Activated naive CD8-positive, alpha-beta T cell (primary cell): ENCODE measurements at regions not wholly inside any gene's neighbourhood (a gene's known extent, or its start where the extent isn't known, plus 50 kb on each side); places are given as distances from the start of the nearest gene placed in this dataset.

Source experiments
- H3K27ac Mint-ChIP-seq: one replicate; pipeline ENCODE4 v1.8.0; 2021; ENCODE audit warnings: mixed read lengths
- H3K27me3 Mint-ChIP-seq: one replicate; pipeline ENCODE4 v1.8.0; 2021; ENCODE audit warnings: mixed read lengths
- H3K36me3 Mint-ChIP-seq: one replicate; pipeline ENCODE4 v1.8.0; 2021; ENCODE audit warnings: mixed read lengths
- H3K4me1 Mint-ChIP-seq: one replicate; pipeline ENCODE4 v1.8.0; 2021; ENCODE audit warnings: low read depth, mixed read lengths
- H3K4me3 Mint-ChIP-seq: one replicate; pipeline ENCODE4 v1.8.0; 2021; ENCODE audit warnings: mild to moderate bottlenecking, mixed read lengths
- H3K9me3 Mint-ChIP-seq: one replicate; pipeline ENCODE4 v1.8.0; 2021; ENCODE audit warnings: low read depth, mixed read lengths

- no peaks in the 10 kb centered on the region for H3K36me3 Mint-ChIP-seq
- H3K27ac Mint-ChIP-seq = no peak overlapping the region
- no peak overlapping the region for H3K4me3 Mint-ChIP-seq
- no peaks in the 10 kb centered on the region for H3K4me1 Mint-ChIP-seq
- H3K27me3 Mint-ChIP-seq = no peaks in the 10 kb centered on the region
- H3K9me3 Mint-ChIP-seq = no peaks in the 10 kb centered on the region
These were observed 186.2 kb upstream of the TBC1D5 start for GRCh38 chr3:17928502-17929145.

GRCh38 chr3:17927036-17927435, 184.6 kb upstream of the TBC1D5 start:
- Mint-ChIP-seq H3K4me3 (no peak overlapping the region), H3K27ac (no peak overlapping the region), H3K4me1 (no peaks in the 10 kb centered on the region), H3K36me3 (no peaks in the 10 kb centered on the region), H3K27me3 (no peaks in the 10 kb centered on the region), H3K9me3 (no peaks in the 10 kb centered on the region)

GRCh38 chr3:17915341-17915740, 172.9 kb upstream of the TBC1D5 start:
- H3K4me3 Mint-ChIP-seq = no peak overlapping the region
- peaks cover 8% of the 10 kb centered on the region for H3K27me3 Mint-ChIP-seq
- no peaks in the 10 kb centered on the region for H3K4me1 Mint-ChIP-seq
- H3K9me3 Mint-ChIP-seq = no peaks in the 10 kb centered on the region
- H3K36me3 Mint-ChIP-seq = peaks cover 2% of the 10 kb centered on the region
- no peak overlapping the region for H3K27ac Mint-ChIP-seq

GRCh38 chr3:17913359-17913758, 170.9 kb upstream of the TBC1D5 start:
- Mint-ChIP-seq H3K4me1 (no peaks in the 10 kb centered on the region), H3K27ac (no peak overlapping the region), H3K4me3 (no peak overlapping the region), H3K9me3 (no peaks in the 10 kb centered on the region), H3K27me3 (peaks cover 6% of the 10 kb centered on the region), H3K36me3 (no peaks in the 10 kb centered on the region)

- H3K4me3 Mint-ChIP-seq = no peak overlapping the region
- no peaks in the 10 kb centered on the region for H3K36me3 Mint-ChIP-seq
These were observed 169.7 kb upstream of the TBC1D5 start for GRCh38 chr3:17911986-17912760.

GRCh38 chr3:17910922-17911321, 168.5 kb upstream of the TBC1D5 start:
- Mint-ChIP-seq H3K4me3 (no peak overlapping the region), H3K27ac (no peak overlapping the region), H3K4me1 (no peaks in the 10 kb centered on the region), H3K27me3 (peaks cover 4% of the 10 kb centered on the region), H3K36me3 (no peaks in the 10 kb centered on the region), H3K9me3 (no peaks in the 10 kb centered on the region)

More at GRCh38 chr3:17911986-17912760, 169.7 kb upstream of the TBC1D5 start:
- H3K27me3 Mint-ChIP-seq = peaks cover 4% of the 10 kb centered on the region
- H3K4me1 Mint-ChIP-seq = no peaks in the 10 kb centered on the region
- no peak overlapping the region for H3K27ac Mint-ChIP-seq
- no peaks in the 10 kb centered on the region for H3K9me3 Mint-ChIP-seq

- Mint-ChIP-seq H3K4me1 (no peaks in the 10 kb centered on the region), H3K4me3 (no peak overlapping the region), H3K27ac (no peak overlapping the region), H3K9me3 (no peaks in the 10 kb centered on the region), H3K36me3 (no peaks in the 10 kb centered on the region), H3K27me3 (peaks cover 4% of the 10 kb centered on the region)
These were observed 167.3 kb upstream of the TBC1D5 start for GRCh38 chr3:17909714-17910113.

- Mint-ChIP-seq H3K27ac (no peak overlapping the region), H3K4me1 (no peaks in the 10 kb centered on the region), H3K4me3 (no peak overlapping the region), H3K9me3 (no peaks in the 10 kb centered on the region), H3K27me3 (peaks cover 2% of the 10 kb centered on the region), H3K36me3 (no peaks in the 10 kb centered on the region)
These were observed 166.2 kb upstream of the TBC1D5 start for GRCh38 chr3:17908399-17909191.

GRCh38 chr3:17905996-17906395, 163.6 kb upstream of the TBC1D5 start:
- no peak overlapping the region for H3K4me3 Mint-ChIP-seq
- no peaks in the 10 kb centered on the region for H3K4me1 Mint-ChIP-seq
- no peaks in the 10 kb centered on the region for H3K9me3 Mint-ChIP-seq
- H3K36me3 Mint-ChIP-seq = no peaks in the 10 kb centered on the region
- H3K27me3 Mint-ChIP-seq = no peaks in the 10 kb centered on the region
- H3K27ac Mint-ChIP-seq = no peak overlapping the region

- no peak overlapping the region for H3K4me3 Mint-ChIP-seq
These were observed 159.5 kb upstream of the TBC1D5 start for GRCh38 chr3:17901893-17902292.

GRCh38 chr3:17894434-17895060, 152.1 kb upstream of the TBC1D5 start:
- Mint-ChIP-seq H3K27me3 (peaks cover 1% of the 10 kb centered on the region), H3K36me3 (no peaks in the 10 kb centered on the region), H3K4me3 (no peak overlapping the region), H3K4me1 (no peaks in the 10 kb centered on the region), H3K27ac (no peak overlapping the region), H3K9me3 (peaks cover 5% of the 10 kb centered on the region)

More at GRCh38 chr3:17901893-17902292, 159.5 kb upstream of the TBC1D5 start:
- Mint-ChIP-seq H3K4me1 (no peaks in the 10 kb centered on the region), H3K36me3 (peaks cover 4% of the 10 kb centered on the region), H3K27ac (no peak overlapping the region), H3K9me3 (peaks cover 3% of the 10 kb centered on the region), H3K27me3 (no peaks in the 10 kb centered on the region)

GRCh38 chr3:17891139-17891856, 148.9 kb upstream of the TBC1D5 start:
- H3K36me3 Mint-ChIP-seq = no peaks in the 10 kb centered on the region
- no peak overlapping the region for H3K27ac Mint-ChIP-seq
- peaks cover 5% of the 10 kb centered on the region for H3K27me3 Mint-ChIP-seq
- no peak overlapping the region for H3K4me3 Mint-ChIP-seq
- H3K4me1 Mint-ChIP-seq = no peaks in the 10 kb centered on the region
- peaks cover 5% of the 10 kb centered on the region for H3K9me3 Mint-ChIP-seq

- no peak overlapping the region for H3K27ac Mint-ChIP-seq
These were observed 143.6 kb upstream of the TBC1D5 start for GRCh38 chr3:17885986-17886385.

GRCh38 chr3:17882981-17883380, 140.6 kb upstream of the TBC1D5 start:
- H3K4me1 Mint-ChIP-seq = no peaks in the 10 kb centered on the region
- H3K36me3 Mint-ChIP-seq = no peaks in the 10 kb centered on the region
- H3K9me3 Mint-ChIP-seq = no peaks in the 10 kb centered on the region
- peaks cover 4% of the 10 kb centered on the region for H3K27me3 Mint-ChIP-seq
- no peak overlapping the region for H3K4me3 Mint-ChIP-seq
- no peak overlapping the region for H3K27ac Mint-ChIP-seq

More at GRCh38 chr3:17885986-17886385, 143.6 kb upstream of the TBC1D5 start:
- Mint-ChIP-seq H3K9me3 (no peaks in the 10 kb centered on the region), H3K4me3 (no peak overlapping the region), H3K27me3 (peaks cover 5% of the 10 kb centered on the region), H3K36me3 (no peaks in the 10 kb centered on the region), H3K4me1 (no peaks in the 10 kb centered on the region)
